ENCODE measurements at regions not wholly inside any gene's neighbourhood (a gene's known extent, or its start where the extent isn't known, plus 50 kb on each side); places are given as distances from the start of the nearest gene placed in this dataset.
"Not testable (repeated sequence)": the region's sequence is repeated elsewhere in the genome, so short reads cannot be mapped to it uniquely, and the experiment has no call there.

- TF ChIP-seq CTCF (IDR thresholded peaks at IDR 0.05 in 4 of 5, conservative IDR thresholded peaks at IDR 0.05 in 1 of 5); POLR2A (IDR thresholded peaks at IDR 0.05): not testable (repeated sequence)
Measured at GRCh38 chr15:35700091-35700593, 154.2 kb upstream of the DPH6 start.
